ENCODE measurements at regions not wholly inside any gene's neighbourhood (a gene's known extent, or its start where the extent isn't known, plus 50 kb on each side); places are given as distances from the start of the nearest gene placed in this dataset.

DNA sequence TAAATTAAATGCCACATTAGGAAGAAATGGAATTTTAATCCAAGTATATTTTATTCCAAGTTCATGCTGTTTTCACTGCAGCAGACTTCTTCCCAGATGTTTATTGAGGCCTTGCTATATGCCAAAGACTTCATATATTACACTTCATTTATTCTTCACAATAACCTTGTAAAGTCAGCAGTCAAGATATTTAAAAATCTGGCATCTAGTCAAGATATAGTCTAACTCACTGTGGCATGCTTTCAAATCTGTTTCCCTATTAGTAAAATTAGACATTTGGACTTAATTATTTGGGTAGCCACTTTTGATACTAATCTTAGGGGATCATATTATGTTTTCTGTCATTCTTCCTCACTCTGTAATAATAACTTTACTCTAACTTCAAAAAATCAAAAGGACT is 81.5 kb upstream of the VGLL3 start:
- TF ChIP-seq, protein P1, sequence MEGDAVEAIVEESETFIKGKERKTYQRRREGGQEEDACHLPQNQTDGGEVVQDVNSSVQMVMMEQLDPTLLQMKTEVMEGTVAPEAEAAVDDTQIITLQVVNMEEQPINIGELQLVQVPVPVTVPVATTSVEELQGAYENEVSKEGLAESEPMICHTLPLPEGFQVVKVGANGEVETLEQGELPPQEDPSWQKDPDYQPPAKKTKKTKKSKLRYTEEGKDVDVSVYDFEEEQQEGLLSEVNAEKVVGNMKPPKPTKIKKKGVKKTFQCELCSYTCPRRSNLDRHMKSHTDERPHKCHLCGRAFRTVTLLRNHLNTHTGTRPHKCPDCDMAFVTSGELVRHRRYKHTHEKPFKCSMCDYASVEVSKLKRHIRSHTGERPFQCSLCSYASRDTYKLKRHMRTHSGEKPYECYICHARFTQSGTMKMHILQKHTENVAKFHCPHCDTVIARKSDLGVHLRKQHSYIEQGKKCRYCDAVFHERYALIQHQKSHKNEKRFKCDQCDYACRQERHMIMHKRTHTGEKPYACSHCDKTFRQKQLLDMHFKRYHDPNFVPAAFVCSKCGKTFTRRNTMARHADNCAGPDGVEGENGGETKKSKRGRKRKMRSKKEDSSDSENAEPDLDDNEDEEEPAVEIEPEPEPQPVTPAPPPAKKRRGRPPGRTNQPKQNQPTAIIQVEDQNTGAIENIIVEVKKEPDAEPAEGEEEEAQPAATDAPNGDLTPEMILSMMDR (IDR thresholded peaks at IDR 0.05; ENCODE audit: control extremely low read depth in 1 of 3, insufficient read depth in 1 of 3, low read depth in 1 of 3, low read length in 3 of 3), result no peak
- TF ChIP-seq, protein P2, sequence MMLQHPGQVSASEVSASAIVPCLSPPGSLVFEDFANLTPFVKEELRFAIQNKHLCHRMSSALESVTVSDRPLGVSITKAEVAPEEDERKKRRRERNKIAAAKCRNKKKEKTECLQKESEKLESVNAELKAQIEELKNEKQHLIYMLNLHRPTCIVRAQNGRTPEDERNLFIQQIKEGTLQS (IDR thresholded peaks at IDR 0.05; ENCODE audit: insufficient read depth, low read depth, low read length), result no peak
- no peak for TF ChIP-seq JUND (IDR thresholded peaks at IDR 0.05; ENCODE audit: low read length)
- TF ChIP-seq EZH2 (IDR thresholded peaks at IDR 0.05; ENCODE audit: low read depth, low read length, severe bottlenecking), result no peak
- TF ChIP-seq CHD1 (IDR thresholded peaks at IDR 0.05; ENCODE audit: low read depth, low read length), result no peak
- no peak for TF ChIP-seq RAD21 (IDR thresholded peaks at IDR 0.05 in 1 of 2, conservative IDR thresholded peaks at IDR 0.05 in 1 of 2; ENCODE audit: low read depth in 2 of 2, low read length in 2 of 2)
- no peak for TF ChIP-seq CHD2 (IDR thresholded peaks at IDR 0.05; ENCODE audit: low read length)
- TF ChIP-seq POLR2A (IDR thresholded peaks at IDR 0.05; ENCODE audit: control extremely low read depth in 1 of 2, low read depth in 2 of 2, low read length in 2 of 2), result no peak
- TF ChIP-seq YY1 (IDR thresholded peaks at IDR 0.05; ENCODE audit: low read depth, low read length), result no peak
- no peak for TF ChIP-seq ATF2 (IDR thresholded peaks at IDR 0.05; ENCODE audit: low read length)
- TF ChIP-seq SRF (IDR thresholded peaks at IDR 0.05; ENCODE audit: low read depth, low read length), result no peak

All from H1 (cell line).